Mesenteric fat pad (tissue), 1 donor: ENCODE measurements at regions not wholly inside any gene's neighbourhood (a gene's known extent, or its start where the extent isn't known, plus 50 kb on each side); places are given as distances from the start of the nearest gene placed in this dataset.
"Not testable (repeated sequence)": the region's sequence is repeated elsewhere in the genome, so short reads cannot be mapped to it uniquely, and the experiment has no call there.

Experiments used
- DNase-seq: peaks from one replicate; pipeline ENCODE4 v3.0.0-alpha.2; 2020; ENCODE audit warnings: low spot score
- donor health status: DM: yes; HTN: yes; CAD: no.

DNA sequence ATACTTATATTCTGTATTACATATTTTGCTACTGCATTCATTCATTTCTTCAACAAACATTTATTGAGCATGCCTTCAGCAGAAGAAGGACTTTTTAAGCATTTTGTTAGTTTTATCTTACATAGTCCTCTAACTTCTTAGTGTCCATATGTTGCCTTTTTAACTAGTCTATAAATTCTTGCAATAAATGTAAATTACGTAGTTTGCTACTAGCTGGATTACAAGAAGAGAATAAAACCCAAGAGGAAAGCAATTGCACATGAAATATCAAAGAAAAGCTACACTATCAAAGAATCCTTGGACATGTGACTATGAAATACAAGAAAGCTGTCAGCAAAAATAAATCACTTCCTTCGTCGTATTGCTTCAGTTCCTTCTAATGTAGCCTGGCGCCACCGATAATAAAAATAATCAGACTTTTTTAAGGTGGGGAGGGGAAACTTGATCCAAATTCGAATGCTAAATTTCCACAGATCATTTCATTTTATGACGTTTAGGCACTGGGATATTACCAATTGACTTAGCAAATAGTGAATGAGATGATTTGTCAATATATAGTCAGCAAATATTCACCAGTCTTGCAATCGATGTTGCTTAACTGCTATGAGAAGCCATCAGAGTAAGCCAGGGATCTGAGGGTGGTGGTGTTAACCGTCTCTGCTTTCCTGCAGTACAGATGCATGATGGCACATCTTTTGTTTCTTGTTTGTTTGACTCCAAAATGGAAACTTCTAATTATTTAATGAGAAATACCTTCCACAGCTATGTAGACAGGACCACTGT is 258.7 kb upstream of the EXOC2 start:
- no peak for DNase-seq

DNA sequence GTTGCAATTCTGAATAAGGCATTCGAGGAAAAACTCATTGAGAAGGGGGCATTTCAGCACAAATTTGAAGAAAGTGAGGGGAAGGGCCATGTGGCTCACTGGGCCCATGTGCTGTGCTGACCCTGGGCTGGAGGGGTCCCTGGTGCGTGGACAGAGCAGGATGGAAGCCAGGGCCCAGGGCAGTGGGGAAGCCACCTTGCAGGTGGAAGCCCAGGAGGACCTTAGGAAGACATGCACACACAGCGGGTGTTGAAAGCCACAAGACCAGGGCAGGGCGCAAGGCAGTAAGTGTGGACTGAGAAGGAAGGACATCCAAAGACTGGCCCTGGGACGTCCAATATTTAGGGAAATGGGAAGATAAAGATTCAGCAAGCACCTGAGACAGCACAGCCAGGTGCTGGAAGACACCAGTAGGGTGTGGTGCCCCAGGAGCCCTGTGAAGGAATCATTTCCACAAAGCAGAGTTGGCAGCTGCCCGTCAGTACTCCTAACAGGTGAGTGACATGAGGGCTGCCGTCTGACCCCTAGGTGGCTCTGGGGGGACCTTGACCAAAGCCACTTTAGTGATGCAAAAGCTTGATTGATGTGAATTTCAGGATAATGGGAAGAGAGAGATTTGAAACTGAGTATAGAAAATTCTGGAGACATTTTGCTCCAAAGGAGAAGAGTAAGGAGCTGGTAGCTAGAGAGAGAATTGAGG is 254.4 kb upstream of the EXOC2 start:
- no peak for DNase-seq

DNA sequence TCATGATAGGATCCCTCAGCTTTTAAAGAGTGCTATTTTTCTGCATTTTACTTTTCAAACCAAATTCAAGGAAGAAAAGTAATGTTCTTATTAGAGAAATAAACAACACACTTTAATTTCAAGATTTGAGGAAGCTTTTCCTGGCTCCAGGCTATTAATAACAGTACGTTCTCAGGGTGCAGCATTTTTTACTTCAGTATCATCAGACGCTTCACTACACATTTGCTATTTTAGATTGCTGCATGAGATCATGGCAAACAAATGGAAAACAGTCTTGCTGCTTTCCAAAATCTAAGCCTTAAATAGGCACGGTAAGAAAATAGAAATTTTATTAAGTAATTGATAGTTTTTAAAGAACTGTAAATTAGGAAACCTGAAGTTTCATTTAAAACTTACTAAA is 253.6 kb upstream of the EXOC2 start:
- DNase-seq = no peak

DNA sequence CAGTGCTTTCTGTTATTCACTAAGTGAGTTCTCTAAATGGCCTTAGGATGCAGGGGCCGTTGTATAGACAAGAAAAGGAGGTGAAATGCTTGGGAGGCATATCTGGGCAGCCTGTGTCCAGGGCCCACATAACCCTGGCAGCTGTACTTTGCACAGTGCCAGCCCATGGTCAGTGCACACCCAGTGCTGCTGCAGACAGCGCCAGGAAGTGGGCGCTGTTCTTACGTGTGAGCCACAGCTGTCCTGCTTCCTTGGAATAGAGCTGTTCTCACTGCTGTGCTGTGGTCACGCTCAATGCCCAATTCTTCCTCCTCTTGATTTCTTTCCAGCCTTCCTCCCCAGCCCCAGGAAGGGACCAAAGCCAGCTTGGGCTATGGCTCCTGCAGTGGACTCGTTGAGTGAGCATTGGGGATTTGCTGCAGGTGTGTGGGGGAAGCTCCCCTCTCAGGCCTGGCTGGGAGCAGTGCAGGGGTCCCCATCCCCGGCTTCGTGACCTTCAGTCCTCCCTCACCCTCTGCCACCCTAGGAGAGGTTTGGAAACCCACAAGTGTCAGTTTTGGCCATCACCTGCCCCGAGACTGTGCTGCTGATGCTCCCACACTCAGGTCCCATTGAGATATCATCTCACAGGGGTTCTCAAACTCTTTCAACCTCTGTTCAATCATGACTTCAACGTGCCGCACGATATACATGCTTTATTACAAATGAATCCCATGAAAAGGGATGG is 246.8 kb upstream of the EXOC2 start:
- DNase-seq = no peak

DNA sequence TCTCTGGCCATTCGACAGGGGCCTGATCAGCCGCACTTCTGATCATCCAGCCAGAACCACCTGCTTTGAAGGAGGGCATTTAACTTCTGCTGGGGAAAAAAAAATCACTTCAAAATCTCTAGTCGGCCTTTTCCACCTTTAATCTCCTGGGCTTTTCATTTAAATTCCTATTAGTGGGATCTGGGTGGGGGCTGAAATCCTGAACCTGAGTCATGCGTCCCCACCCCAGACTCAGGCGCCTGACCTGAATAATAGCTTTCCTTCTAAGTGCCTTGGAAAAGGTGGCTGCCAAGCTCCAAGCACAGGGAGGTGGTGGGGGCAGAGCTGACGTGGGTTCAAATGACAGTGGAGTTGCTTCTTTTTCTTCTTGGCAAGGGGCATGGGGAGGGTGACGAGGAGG is 246.0 kb upstream of the EXOC2 start:
- no peak for DNase-seq

DNA sequence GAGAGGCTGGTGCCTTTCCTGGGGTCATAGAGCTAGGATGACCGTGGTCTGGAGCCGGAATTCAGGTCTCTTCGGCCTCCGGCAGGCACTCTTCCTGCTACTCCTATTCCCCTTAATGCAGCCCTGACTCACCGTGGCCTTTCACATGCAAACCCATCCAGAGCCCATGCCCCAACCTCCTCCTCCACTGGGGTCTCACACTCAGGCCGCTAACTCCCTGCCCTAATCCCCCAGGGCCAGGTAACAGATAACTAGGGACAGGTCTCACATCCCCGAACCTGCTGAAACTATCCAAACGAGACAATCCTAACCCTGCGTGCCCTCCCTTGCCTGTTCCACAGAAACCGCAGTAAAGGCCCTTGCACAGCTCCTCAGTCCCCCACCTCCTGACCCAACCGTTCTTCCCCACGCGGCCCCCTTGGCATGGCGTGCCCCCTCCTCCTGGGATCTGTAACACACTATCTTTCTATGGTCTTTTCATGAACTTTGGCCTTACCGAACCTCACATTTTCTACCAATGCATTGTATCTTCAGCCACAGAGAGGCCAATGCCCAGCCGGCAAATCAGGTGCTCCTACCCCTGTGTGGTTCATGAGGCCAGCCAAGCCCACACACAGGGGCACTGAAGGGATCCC is 245.4 kb upstream of the EXOC2 start:
- no peak for DNase-seq

DNA sequence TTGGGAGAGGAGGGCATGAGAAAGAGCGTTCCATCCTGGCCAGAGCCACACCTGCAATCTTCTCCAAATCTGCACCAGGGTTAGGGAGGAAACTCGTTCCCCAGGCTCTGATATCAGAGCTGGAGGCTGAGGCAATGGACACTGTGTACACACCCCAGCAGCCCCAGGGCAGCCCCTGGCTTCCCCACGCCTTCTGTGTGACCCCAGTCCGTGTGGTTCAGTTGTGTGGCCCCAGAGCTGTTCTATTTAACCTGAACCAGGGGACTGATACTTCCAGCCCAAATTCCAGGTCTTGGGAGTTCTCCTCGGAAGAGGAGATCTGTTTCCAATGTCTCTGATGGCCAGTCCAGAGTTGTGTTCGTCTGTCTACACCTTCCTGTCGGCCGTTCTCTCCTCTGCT is 242.6 kb upstream of the EXOC2 start:
- DNase-seq = no peak

DNA sequence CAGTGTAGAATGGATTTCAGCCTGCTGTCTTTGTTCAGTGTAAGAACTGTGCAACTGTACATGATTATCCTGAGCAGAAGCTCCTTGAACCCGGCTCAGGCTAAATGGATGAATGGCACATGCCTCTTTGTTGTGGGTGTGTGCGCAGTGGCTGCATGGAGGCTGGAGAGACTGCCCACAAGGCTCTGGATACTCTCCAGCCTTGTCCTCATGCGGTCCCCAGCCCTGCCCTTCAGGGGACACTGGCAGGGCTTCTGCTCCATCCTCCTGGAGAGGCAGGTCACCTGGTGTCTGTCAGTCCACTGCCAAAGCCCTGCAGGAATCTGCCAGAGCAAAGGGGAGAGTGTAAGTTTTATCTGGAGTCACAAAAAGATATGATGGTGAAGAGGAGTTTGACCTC is 241.7 kb upstream of the EXOC2 start:
- no peak for DNase-seq

GRCh38 chr6:931919-932318 is 239.0 kb upstream of the EXOC2 start:
- not testable (repeated sequence) for DNase-seq

GRCh38 chr6:927157-927556 is 234.2 kb upstream of the EXOC2 start:
- DNase-seq = no peak

DNA sequence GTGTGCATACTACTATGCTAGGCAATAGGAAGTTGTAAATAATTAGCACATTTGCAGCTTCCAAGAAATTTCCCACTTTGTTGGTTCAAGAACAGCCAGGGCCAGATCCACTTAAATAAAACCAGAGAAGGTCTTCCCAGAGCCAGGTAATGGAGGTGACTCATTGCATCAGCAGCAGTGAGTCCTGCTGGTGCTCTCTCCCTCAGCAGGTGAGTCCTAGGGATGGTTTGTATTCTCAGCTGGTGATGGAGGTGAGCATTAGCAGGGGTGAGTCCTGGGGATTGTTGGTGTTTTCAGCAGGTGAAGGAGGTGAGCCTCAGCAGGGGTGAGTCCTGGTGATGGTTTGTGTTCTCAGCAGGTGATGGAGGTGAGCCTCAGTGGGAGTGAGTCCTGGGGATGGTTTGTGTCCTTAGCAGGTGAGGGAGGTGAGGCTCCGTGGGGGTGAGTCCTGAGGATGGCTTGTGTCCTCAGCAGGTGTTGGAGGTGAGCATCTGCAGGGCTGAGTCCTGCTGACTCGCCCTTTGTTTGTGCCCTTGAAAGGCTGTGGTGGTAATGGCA is 232.8 kb upstream of the EXOC2 start:
- DNase-seq = no peak

GRCh38 chr6:924661-925060 is 231.7 kb upstream of the EXOC2 start:
- no peak for DNase-seq

GRCh38 chr6:921400-921799 is 228.5 kb upstream of the EXOC2 start:
- no peak for DNase-seq

DNA sequence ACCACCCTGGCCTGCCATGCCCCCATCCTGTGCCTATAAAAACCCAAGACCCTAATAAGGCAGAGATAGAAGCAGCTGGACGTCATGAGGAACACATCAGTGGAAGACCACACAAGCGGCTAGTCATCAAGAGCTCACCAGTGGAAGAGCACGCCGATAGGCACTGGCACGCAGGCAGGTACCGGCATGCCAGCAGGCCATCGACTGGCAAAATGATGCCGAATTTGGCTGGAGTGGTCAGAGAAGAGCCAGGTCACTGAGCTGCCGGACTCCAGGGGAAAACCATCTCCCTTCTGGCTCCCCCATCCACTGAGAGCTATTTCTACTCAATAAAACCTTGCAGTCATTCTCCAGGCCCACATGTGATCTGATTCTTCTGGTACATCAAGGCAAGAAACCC is 227.6 kb upstream of the EXOC2 start:
- no peak for DNase-seq

- no peak for DNase-seq
Measured at GRCh38 chr6:919500-919899, 226.6 kb upstream of the EXOC2 start.

GRCh38 chr6:917939-918338 is 225.0 kb upstream of the EXOC2 start:
- DNase-seq = no peak

- no peak for DNase-seq
Measured at GRCh38 chr6:917296-917695, 224.4 kb upstream of the EXOC2 start.

- DNase-seq = no peak
Measured at GRCh38 chr6:916131-916530, 223.2 kb upstream of the EXOC2 start.

GRCh38 chr6:912871-913835 is 220.2 kb upstream of the EXOC2 start:
- no peak for DNase-seq

DNA sequence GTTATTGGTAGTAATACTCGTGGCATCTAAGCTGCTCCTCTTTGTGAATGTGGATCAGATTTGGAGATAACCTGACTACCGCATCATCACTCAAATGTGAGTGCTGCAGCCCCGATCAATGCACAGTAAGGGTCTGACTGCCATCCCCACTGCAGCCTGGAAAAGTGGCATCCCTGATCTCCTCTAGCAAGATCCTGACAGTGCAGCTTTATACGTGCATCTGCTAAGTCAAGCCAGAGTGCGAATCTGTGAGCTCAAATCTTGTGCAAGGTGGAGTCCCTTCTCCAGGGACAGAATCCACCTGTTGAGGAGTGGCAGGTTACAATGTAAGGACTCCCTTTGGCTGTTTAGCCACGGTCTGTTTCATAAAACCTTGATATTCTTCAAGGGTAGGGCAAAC is 215.0 kb upstream of the EXOC2 start:
- no peak for DNase-seq
